NOMO-1 (cell line): ENCODE measurements at regions not wholly inside any gene's neighbourhood (a gene's known extent, or its start where the extent isn't known, plus 50 kb on each side); places are given as distances from the start of the nearest gene placed in this dataset.
"Not testable (repeated sequence)": the region's sequence is repeated elsewhere in the genome, so short reads cannot be mapped to it uniquely, and the experiment has no call there.

Experiments
- DNase-seq, 2 experiments: peaks; one replicate each; lab custom pipeline; 2025; ENCODE audit not compliant: unreplicated experiment in 2 of 2; lab: John Stamatoyannopoulos, UW

DNA sequence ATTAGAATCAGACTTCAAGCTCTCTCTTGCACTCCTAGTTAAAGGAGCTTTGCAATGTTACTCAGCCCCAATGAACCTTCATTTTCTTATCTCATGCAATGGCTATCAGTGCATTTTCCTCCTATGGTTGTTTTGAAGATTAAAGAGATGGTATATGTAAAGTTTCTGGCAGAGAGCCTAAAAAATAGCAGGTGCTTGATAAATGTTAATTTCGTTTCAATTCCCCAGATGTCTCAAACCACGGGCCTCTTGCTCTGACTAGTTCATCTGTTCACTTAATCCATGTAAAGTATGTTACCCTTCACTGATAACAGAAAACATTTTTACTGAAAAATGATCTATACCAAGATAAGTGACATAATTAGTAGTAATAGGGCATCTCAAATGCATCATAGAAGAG is 735.4 kb upstream of the USP15 start:
- no peak for DNase-seq

DNA sequence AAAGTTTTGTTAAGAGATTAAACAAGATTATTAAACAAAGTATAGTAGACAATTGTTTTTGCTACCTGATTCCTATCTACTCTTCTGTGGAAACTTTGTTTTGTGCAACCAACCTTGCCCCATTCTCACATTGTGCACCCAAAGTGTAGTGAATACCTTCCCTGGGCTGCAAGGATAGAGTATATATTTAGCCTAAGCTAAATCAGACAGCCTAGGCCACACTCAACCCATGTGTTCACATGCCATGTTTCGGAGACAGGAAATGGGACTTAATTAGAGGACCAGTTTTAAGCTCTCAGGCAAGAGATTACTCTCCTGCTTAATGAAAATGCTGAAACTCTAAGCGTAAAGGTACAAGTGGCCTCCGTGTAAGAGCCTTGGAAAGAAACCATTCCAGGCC is 734.9 kb upstream of the USP15 start:
- no peak for DNase-seq

DNA sequence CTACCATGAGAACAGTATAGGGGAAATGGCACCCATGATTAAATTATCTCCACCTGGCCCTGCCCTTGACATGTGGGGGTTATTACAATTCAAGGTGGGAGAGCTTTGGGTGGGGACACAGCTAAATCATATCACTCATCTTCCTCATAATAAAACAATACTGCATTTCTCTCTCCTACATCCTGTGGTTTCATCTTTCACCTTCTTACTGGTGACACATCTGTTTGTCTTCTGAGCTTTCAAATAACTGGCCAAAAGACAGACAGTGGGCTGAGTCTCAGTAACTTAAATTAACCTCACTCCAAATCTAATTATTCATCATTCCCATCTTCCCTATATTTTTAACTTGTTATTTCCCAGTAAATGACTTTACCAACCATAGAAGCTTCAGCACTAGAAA is 729.7 kb upstream of the USP15 start:
- no peak for DNase-seq

DNA sequence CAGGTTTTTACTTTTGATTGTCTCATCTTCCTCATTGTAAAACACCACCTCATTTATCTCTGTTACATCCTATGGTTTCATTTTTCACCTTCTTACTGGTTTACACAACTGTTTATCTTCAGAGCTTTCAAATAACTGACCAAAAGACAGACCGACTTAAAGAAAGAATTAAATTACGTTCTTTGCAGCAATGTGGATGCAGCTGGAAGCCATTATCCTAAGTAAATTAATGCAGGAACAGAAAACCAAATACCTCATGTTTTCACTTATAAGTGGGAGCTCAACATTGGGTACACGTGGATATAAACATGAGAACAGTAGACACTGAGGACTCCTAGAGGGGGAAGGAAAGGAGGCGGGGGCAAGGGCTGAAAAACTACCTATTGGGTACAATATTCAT is 729.0 kb upstream of the USP15 start:
- DNase-seq, result no peak

DNA sequence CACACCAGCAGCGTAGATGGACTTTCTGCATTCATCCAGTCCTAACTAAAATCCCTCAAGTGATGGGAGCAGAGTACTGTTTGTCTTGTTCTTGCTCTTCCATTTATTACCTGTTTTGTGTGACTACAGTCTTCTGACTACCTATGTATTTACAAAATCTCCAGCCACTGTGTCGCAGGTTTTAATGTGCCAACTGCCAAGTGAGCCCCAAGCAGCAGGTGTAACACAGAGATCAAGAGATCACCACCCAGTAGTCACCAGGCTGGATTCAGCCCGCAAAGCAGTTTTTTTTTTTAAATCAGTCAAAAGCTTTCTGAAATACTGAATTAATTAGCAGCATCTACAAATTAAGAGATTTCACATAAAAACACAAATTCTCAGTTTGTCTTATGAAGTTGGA is 724.1 kb upstream of the USP15 start:
- no peak for DNase-seq

DNA sequence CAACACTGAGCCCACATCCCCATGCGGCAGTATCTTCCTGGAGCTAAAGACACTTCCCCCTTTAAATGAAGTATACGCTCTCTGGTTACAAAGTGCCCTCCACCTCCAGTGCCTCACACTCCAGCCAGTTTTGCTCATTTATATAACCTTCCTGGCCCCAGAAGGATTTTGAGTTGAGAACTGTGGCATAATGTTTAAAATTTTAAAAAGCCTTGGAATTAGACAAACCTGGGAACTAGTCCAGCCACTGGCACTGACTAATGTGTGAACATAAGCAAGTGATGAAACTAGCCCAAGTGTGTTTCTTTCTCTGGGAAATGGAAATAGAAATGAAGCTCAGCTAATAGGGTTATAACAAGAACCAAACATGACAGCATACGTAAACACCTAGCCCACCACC is 723.7 kb upstream of the USP15 start:
- no peak for DNase-seq

DNA sequence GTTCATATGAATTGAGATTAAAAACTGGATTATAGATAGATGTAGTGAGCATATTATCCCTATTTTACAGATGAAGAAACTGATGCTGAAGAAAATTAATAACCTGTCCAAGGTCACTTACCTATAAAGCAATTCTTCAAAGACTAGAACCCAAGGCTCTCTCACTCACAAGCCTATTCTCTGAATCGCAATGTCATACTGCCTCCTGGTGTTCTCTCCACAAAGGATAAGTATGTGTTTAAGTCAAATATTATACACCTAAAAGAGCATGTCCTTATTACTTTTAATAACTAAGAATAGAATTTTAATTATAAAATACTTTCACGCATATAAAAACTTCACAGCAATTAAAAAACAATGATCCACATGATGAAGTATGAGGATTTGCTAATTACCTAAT is 721.3 kb upstream of the USP15 start:
- no peak for DNase-seq

DNA sequence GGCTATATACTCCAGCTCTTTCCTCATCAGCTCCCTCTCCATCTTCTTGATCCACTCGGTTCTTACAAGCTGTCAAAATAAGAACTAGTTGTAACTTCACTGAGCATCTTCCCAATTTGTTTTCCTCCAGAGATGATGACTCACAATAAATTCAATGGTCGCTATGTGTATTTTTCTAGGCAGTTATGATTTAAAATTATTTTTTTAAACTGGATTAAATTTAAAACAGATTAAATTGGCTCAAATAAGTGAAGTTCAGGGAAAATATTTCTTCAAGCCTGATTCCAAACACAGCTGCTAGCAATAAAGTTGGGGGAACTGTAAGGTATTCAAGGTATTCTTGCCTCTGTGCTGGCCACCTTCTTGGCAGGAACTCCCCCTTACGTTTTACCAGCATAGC is 717.7 kb upstream of the USP15 start:
- no peak for DNase-seq

DNA sequence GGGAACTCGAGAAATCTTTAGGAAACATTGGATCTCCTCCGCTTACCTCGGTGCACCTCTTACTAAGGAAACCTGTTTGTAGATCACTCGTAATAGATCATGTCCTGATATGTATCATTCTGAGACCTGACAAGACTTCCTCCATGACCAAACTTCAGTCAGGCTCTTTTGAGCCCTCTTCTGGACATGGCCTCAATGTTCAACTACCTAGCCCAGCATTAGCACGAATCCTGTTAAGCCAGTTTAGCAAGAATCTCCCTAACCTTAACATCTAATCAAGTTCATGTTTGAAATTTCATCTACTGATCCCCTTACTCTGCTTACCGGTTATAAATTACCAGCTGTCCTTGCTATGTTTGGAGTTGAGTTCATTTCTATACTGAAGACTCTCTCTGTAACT is 713.9 kb upstream of the USP15 start:
- no peak for DNase-seq

DNA sequence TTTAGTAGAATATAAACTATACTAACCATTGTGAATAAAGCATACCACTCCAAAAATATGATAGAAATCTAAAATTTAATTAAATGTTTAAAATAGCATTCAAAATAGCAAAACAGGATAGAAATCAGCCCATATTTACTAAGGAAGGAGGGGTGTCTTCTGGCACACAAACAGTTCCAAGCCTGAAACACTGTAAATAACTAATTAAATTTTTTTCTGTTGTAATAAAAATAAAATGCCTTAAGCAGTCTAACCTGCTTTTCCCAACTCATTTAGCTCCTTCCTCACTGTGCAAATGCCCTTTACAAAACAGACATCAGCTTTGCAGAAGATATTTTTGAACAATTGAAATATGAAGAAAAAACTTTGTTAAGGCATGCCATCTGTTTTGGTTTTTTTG is 707.1 kb upstream of the USP15 start:
- DNase-seq, result no peak

DNA sequence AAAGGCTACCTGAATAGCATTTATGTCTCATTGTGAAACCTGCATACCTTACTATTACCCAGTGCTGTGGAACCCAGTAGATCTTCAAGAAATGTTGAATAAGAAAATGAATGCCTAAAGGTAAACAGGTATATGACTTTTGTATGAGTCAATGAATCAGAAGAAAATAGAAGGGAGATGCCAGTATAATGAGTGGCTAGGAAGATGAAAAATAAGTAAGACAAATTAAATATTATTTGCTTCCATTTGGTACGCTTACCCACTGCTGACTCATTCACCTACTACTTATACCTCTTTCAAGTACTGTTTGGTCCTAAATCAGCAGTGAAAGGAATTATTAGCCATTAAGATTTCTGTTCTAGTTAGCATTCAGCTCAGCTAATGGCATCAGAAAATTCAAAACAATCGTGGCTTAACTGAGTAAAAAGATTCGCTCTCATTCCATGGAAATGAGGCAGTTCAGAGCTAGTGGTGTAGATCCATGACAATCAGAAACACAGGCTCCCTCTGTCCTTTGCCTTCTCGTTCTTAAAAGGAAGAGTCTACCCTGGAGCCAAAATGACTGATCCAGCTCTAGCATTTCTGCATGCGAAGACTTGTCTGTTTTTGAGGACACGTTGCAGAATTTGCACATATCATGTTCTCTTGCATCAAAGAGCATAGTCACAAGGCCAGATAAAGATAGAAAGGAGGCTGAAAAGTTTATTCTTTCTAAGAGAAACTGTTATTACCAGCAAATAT is 705.8 kb upstream of the USP15 start:
- no peak for DNase-seq

DNA sequence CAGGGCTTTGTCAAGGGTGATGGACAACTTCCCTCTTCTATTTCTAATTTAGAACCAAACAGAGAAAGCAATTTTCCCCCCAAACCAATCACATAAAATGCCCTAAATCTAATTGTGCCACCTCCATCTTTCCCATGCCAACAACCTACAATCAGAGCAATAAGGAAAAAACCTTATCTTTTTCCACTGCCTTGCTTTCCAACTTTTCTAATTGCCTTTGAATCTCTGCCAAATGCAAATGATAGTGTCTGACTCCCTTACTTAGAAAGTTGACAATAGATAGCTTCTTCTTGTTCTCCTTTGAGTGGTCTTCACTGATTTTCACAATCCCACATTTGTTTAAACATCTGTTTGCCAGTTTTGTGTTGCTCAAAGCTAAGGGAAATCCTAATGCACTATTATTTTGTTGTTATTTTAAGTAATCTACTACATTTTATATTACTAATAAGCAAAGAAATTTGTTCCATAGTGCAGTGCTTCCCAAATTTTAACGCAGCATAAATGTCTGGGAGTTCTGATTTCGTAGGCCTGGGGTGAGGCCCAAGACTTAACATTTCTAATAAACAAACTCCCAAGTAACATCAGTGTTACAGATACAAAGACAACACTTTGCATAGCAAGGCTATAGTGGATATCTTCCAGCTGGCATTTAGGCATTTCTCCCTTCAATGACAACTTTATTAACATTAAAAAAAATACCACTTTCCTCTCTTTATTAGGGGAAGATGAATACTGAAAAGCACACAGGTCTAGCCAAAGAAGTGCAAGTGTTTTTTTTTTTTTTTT is 696.3 kb upstream of the USP15 start:
- no peak for DNase-seq

DNA sequence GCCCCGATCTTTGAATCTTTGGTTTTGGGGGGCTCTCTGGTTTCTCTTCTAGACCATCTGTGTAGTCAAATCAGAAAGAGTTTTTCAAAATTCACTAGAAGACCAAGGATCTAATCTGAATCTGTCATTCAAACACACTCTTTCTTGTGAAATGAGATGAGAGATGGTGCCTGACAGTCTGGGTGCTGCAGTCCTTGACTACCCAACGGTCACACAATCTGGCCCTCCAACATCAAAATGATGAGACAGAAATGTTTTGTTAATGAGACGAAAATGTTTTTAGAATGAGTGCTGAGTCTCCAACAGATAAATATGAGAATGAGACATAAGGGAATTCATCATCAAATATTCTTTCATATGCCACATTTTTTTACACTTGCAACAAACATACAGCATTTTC is 695.7 kb upstream of the USP15 start:
- no peak for DNase-seq

DNA sequence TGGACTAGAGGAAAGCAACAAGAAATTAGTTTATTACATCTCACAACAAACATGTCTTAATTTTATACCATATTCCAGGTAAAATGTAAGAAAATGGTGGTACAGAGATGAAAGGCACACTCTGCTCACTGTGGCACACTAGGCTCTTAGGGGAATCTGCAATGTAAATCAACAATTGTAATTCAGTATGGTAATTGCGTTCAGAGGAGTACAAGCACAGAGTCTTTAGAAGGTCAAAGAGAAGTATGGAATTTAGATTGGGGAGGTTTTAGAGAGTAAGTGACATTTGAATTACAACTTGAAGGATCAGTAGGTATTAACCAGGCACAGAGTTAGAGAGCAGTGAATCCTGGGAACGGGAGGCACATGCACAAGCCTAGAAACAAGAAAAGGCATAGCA is 694.0 kb upstream of the USP15 start:
- DNase-seq, result no peak

DNA sequence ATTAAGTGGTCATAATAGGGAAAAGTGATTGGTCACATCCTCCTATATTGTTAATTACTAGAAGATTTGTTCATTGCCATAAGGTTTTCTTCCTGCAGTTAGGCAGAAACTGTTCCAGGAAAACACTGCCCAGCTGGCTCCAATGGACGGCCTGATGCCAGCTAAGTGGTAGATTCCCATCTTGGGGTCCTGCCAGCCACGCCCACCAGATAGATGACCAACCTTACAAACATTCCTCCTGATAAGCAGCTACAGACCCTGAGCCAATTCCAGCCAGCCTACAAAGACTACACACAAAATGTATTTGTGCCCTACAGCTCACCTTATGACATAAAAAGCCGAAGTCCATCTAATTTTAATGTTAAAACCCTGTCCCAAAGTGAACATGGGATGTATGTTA is 685.9 kb upstream of the USP15 start:
- no peak for DNase-seq

DNA sequence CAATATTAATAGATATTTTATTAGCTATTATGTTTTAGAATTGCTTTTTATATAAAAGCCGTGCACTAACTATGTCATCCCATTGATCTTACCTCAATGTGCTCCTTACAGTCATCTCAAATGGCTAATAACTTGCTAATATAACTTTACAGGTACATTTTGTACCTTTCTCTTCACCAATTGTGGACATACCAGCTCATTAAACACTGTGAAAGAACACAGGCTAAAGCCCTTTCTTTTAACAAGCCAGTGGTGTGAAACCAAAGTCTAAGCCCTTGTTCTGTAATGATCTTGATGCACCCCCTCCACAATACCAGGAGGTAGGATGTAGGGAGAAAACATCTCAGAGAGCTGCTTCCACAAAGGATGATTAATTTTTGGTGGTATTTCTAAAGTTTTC is 675.3 kb upstream of the USP15 start:
- no peak for DNase-seq

DNA sequence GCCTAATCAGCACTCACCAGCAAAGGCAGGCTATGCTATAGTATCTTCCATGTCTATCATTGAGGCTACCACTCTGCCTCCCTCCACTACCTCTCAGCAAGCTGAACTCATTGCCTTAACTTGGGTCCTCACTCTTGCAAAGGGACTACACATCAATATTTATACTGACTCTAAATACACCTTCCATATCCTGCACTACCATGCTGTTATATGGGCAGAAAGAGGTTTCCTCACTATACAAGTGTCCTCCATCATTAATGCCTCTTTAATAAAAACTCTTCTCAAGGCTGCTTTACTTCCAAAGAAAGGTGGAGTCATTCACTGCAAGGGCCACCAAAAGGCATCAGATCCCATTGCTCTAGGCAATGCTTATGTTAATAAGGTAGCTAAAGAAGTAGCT is 669.3 kb upstream of the USP15 start:
- not testable (repeated sequence) for DNase-seq

DNA sequence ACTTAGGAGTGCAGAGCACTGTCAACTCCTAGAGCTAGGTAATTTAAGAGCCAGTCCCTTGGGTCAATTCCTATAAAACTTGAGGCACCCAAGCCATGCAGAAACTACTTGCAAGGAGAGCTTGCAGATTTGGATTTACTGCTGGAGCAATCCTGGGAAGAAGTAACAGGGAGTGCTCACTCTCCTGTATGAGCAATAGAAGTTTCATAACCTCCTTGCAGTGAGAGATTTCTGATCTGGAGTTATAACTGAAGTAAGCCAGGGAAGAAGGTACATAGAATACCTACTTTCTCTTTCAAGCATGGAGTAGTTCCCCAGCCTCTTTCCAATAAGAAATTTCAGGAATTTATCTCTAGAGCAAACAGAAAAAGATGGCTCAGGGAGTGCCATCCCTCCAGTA is 650.1 kb upstream of the USP15 start:
- no peak for DNase-seq

DNA sequence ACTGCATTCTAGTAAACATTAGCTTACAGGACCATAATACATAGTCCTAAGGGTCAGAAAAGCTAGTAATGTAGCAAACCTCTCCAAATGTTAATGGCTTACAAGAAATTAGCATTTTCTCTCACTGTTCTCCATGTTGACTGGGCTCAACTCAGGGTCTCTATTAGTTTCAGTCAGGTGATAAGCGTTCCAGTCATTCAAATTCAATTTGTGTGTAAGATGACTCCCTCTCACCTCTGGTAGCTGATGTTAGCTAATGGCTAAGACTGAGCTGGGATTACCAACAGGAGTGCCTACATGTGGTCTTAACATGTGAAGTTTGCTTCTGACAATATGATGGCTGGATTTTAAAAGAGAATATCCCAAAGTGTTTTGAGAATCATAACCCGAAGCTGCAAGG is 630.5 kb upstream of the USP15 start:
- no peak for DNase-seq

DNA sequence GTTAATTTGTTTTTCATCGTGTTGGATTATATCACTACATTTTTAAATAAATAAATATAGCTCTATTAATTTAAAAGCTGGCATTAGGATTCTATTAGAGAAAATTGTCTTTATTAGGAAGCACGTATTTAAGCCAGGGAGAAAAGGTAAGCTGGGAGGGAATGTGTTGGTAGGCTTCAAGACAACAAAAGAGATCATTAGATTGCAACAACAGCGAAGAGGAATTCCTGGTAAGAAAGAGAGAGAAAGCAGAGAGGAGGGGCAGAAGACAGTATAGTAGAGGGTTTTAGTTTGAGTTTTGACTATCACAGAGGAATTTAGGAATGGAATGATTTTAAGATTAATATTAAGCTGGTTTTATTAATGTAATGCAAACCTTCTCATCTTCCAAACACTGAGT is 613.6 kb upstream of the USP15 start:
- no peak for DNase-seq

DNA sequence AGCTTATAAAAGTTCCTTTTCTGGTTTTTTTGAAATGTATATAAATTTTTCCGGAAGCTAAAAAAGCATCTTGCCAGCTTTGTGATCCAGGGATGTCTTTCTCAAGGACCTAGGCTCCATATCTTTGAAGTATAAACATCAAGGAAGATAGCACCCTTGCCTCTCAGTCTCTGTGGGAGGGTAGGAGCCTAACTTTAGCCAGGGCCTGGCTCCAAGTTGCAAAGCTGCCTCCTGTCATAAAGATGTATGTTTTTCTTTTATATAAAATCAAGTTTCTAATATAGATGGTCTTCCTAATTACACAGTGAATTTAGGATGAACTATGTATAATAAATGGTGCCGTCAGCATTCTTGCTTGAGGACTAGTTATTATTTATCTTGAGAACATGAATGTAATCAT is 612.6 kb upstream of the USP15 start:
- DNase-seq, result no peak

DNA sequence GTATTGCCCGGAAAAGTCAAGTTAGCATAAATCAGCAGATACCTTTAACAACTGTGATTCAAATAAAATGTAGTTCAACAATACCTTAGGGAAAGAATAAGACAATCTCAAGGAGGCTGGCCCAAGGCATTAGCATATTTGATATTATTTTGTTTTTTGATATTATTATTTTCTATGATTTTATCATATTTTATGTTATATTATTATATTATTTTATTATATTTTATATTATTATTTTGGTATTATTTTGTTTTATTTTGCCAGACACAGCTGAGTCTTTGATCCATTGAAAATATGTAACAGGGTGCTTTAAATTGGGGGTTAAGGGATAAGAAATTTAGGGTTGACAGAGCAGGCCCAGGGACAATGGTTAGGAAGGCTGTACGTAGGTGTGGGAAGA is 607.9 kb upstream of the USP15 start:
- no peak for DNase-seq

DNA sequence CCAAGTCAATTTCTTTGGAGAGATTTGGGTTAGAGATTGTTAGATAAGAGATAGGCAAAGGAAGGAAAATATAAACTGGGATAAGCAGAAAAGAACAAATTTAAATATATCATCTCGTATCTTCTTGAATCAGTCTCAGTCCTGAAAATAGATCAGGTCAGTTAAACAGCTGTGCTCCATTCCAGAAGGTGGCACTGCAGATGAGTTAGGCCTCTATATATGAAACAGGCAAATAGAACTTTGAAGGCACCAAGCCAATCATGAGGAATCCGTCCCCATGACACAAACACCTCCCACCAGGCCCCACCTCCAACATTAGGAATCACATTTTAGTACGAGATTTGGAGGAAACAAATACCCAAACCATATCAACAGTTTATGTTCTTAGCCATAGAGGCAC is 605.5 kb upstream of the USP15 start:
- no peak for DNase-seq
